NCI-H82 (cell line): ENCODE measurements at regions not wholly inside any gene's neighbourhood (a gene's known extent, or its start where the extent isn't known, plus 50 kb on each side); places are given as distances from the start of the nearest gene placed in this dataset.
"Not testable (repeated sequence)": the region's sequence is repeated elsewhere in the genome, so short reads cannot be mapped to it uniquely, and the experiment has no call there.

Experiments
- DNase-seq: peaks from one replicate; lab custom pipeline; 2025; lab: John Stamatoyannopoulos, UW

DNA sequence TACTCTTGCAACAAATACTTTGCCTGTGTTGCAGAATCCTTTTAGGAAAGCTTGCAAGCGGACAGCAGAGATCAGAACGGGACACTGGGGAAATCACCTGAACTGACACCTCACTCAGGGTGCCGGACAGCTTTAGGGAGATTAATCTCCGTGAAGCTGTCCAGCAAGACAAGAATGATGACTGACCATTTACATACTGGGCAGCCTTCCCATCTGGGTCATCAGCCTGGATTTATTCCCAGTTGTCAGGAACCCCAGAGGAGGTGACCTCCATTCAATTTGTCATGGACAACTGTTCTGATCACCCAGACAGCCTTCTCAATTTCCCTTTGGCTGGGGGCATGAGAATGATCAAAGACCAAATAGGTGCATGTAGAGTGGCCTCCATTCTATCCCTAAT, 93.0 kb upstream of the EGFL6 start:
- no peak for DNase-seq

- DNase-seq, result no peak
These were observed 95.3 kb upstream of the EGFL6 start for GRCh38 chrX:13474164-13474516.

DNA sequence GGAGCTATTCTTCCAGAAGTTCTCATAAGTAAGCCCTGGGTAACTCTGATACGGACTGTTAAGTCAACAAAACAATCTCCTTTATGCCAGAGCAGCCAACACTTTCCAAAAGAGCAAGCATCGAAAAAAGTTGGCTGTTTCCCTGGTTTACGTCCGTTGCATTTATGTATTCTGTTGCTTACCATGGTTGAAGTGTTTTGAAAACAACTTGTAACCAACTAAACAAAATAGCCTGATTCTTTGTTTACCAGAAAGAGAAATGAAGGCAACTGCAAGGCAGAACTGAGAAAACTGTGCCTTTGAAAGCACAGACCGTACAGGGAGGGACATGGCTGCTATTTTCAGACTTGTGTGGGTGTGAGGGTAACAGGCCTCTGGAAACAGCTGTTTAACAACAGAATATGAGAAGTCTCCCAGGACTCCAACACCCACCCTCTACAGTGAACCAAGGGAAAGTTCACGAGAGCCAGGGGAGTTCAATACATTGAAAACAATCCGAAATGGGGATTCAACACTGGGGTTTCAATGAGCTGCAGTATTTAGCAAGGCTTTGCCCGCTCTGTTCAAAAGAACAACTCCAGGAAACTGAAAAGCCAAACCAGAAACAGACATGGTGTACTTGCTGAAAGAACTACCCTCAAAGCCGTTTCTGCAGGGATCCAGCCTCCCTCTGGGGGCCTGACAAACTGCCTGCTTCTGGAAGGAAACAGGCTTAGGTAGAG, 95.8 kb upstream of the EGFL6 start:
- no peak for DNase-seq

- DNase-seq, result no peak
These were observed 96.4 kb upstream of the EGFL6 start for GRCh38 chrX:13472975-13473374.

- DNase-seq, result peak; percentile 80
These were observed 98.1 kb upstream of the EGFL6 start for GRCh38 chrX:13471269-13471668.

- peak; percentile 24 for DNase-seq
These were observed 98.8 kb upstream of the EGFL6 start for GRCh38 chrX:13470685-13470977.

GRCh38 chrX:13469963-13470684, 99.3 kb upstream of the EGFL6 start:
- DNase-seq, result no peak

DNA sequence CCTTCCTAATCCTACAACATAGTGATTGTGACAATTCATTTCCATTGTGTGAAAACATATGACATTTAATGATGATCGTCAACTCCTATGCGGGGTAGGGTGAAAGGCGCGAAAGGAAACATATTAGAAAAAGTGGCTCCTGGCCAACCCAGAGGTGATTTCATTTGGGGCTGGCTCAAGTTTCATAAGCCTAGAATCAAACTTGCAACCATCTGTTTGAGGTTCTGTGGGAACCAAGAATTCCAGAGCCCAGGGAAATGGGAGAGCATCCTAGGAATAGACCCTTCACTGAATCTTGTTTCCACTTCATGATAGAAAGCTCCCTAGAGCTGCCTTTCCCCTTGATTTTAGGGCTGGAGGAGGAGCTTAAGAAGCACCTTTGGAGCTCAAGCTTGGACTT, 101.3 kb upstream of the EGFL6 start:
- peak; percentile 4 for DNase-seq

- DNase-seq, result no peak
These were observed 102.2 kb upstream of the EGFL6 start for GRCh38 chrX:13467243-13467642.

- no peak for DNase-seq
These were observed 104.7 kb upstream of the EGFL6 start for GRCh38 chrX:13464599-13465275.

DNA sequence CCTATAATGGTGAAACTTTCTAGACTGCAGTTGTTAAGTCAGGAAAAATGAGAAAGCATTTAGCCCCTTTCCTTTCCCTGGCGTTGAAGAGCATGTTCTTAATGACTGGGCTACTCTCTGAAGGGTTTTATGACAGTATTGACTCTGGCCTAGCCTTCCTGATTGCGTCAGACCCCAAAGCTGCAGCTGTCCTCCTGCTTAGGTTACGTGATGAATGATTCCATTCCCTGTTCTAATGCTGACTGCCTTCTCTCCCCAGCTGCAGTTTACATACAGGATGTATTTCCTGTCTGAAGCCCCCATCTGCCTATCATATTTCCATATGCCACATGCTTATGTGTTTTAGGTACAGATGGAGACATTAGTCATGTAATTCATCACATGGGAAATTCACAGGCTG, 105.8 kb upstream of the EGFL6 start:
- DNase-seq, result peak; percentile 86

DNA sequence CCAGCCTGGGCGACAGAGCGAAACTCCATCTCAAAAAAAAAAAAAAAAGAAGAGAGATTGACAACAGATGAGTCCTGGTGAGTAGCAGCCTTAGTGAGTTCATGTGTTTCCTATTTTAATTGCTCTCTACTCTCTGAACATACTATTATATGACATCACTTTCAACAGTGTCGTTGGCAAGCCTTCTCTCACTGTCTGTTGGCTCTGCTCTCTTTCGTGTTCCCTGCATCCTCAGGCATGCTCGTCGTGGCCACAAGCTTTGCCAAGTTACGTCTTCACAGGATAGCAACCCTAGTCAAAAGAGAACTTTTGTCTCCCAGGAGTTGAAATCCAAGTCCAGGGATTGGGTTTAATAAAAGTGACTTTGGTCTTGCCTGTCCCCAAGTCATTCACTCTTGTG, 117.1 kb upstream of the EGFL6 start:
- DNase-seq, result no peak

DNA sequence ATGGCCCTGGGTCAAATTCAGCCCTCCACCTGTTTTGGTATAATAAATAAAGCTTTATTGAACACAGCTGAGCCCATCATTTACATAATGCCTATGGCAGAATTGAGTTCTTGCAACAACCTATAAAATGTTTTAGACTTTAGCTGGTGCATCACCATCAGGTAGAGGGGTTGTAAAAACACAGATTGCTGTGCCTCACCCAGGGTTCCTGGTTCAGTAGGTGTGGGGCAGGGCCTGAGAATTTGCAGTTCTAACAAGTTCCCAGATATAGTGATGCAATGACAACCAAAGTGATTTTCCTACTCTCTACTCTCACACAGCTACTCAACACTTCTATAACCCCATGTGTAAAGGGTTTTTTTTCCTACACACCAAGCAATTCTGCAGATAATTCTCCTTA, 120.0 kb upstream of the EGFL6 start:
- DNase-seq, result peak; percentile 19

DNA sequence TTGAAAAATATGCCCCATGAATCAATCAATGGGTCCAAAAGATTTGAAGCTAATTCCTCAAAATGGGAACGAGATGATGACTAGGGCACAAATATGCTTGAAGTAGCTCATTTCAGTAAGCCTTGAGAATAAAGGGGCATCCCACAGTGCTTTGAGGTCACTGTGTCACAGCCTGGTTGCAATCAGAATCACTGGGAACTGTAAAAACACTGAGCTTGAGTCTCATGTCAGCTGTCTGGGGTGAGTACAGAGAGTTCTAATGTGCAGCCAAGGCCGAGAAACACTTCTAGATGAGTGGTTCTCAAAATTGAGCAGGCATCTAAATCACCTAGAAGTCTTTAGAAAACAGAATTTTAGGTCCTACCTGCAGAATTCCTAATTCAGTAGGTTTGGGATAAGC, 120.5 kb upstream of the EGFL6 start:
- DNase-seq, result no peak

GRCh38 chrX:13441608-13442007, 121.8 kb upstream of the ATXN3L start:
- not testable (repeated sequence) for DNase-seq

GRCh38 chrX:13440176-13440575, 120.3 kb upstream of the ATXN3L start:
- peak; percentile 77 for DNase-seq

GRCh38 chrX:13433298-13433605, 113.4 kb upstream of the ATXN3L start:
- DNase-seq, result no peak

DNA sequence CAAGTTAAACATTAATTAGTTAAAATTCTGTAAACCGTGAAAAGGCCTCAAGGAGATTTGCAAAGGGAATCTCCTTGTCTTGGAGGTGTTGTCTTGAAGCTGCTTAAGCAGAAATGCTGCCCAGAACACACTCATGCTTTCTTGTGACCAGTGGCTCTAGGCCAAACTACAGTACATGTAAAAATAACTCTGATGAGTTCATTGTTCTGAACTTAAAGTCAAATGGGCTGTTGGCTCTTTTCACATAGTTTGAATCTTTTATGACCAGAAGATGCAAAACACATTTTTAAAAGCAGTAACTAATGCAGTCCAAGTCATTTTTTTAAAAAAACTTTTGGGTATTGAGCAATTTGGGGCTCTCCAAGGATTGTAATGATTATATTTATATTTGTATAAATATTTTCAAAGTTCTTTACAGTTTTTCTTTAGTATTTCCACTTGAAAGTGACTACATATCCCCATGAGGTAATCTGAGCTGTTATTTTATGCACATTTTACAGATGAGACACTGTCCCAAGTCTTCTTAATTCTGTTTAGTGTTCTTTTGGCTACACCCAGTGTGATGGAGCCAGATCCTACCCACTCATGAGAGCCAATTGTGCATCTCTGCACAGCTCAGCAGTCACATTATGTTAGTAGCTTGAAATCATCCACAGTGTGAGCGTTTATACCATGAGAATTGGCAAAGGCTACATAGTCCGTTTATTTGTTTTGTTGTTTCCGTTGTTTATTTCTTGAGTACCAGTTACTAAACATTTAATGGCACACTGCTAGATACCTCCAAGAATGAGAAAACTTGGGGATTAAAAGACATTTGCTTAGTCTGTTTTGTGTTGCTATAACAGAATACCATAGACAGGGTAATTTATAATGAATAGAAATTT, 112.8 kb upstream of the ATXN3L start:
- DNase-seq, result no peak

- no peak for DNase-seq
These were observed 110.4 kb upstream of the ATXN3L start for GRCh38 chrX:13430136-13430827.

DNA sequence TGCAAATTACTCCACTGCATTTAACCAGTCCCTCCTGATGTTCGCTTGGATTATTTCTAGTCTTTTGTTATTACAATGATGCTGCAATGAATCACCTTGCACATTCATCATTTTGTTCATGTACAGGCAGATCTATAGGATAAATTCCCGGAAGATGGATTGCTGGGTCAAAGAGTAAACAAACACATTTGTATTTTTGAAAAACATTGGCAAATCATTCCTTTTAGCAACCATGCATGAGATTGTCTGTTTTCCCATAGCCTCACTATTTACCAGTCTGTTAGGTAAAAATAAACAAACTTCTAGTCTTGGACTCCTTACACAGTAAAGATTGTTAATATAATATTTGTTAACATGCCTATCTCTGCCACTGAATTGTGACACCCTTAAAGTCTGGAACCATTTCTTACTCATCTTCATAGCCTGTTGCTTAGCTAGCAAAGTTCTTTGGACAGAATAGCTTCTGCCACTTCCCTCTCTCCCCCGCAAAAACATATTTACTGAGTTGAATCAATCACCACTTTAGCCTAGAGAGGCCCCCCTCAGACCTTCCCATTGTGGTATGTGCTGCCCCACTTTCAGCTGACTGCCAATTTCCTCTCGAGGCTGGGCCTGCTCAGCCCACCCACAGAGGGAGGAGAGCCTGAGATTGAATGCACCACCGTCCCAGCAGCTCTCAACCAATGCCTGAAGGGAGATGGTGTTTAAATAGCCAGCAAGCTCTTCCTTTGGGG, 108.4 kb upstream of the ATXN3L start:
- DNase-seq, result no peak

- no peak for DNase-seq
These were observed 107.7 kb upstream of the ATXN3L start for GRCh38 chrX:13427441-13428052.
